Skeletal muscle satellite cell (primary cell): ENCODE measurements at regions not wholly inside any gene's neighbourhood (a gene's known extent, or its start where the extent isn't known, plus 50 kb on each side); places are given as distances from the start of the nearest gene placed in this dataset.

Experiments used
- H3K27me3 ChIP-seq: 2 replicates; pipeline ENCODE4 v1.7.0; 2013; ENCODE audit warnings: low read length; ENCODE audit not compliant: control insufficient read depth, insufficient read depth
- H3K36me3 ChIP-seq: 2 replicates; pipeline ENCODE4 v1.7.0; 2013; ENCODE audit warnings: mild to moderate bottlenecking, control low read depth, low read length; ENCODE audit not compliant: insufficient read depth
- H3K4me1 ChIP-seq: 2 replicates; pipeline ENCODE4 v1.7.0; 2013; ENCODE audit warnings: low read length; ENCODE audit not compliant: control insufficient read depth, insufficient read depth
- H3K4me2 ChIP-seq: 2 replicates; pipeline ENCODE4 v1.7.0; 2013; ENCODE audit warnings: mild to moderate bottlenecking, low read length
- H3K4me3 ChIP-seq: 2 replicates; pipeline ENCODE4 v1.7.0; 2013; ENCODE audit warnings: low read length
- H3K9ac ChIP-seq: 2 replicates; pipeline ENCODE4 v1.7.0; 2013; ENCODE audit warnings: mild to moderate bottlenecking, low read depth, low read length, moderate library complexity
- H3K9me3 ChIP-seq: replicated peaks from 2 replicates; pipeline ENCODE4 v1.7.0; 2013; ENCODE audit warnings: mild to moderate bottlenecking, control low read depth, low read length

- Histone ChIP-seq H3K9ac (no peak overlapping the region), H3K4me3 (no peak overlapping the region), H3K27me3 (no peaks in the 10 kb centered on the region), H3K9me3 (no peaks in the 10 kb centered on the region), H3K4me2 (no peak overlapping the region), H3K36me3 (no peaks in the 10 kb centered on the region), H3K4me1 (no peaks in the 10 kb centered on the region)
Measured at GRCh38 chr18:45231617-45232016, 383.7 kb upstream of the SLC14A2 start.

- H3K27me3 ChIP-seq, result no peaks in the 10 kb centered on the region
- H3K4me3 ChIP-seq, result no peak overlapping the region
- no peaks in the 10 kb centered on the region for H3K36me3 ChIP-seq
- no peaks in the 10 kb centered on the region for H3K9me3 ChIP-seq
- no peak overlapping the region for H3K4me2 ChIP-seq
- H3K9ac ChIP-seq, result no peak overlapping the region
- H3K4me1 ChIP-seq, result no peaks in the 10 kb centered on the region
Measured at GRCh38 chr18:45232061-45232460, 383.2 kb upstream of the SLC14A2 start.

GRCh38 chr18:45236676-45237075 is 378.6 kb upstream of the SLC14A2 start:
- no peaks in the 10 kb centered on the region for H3K36me3 ChIP-seq
- no peak overlapping the region for H3K4me3 ChIP-seq
- H3K27me3 ChIP-seq, result peaks cover 3% of the 10 kb centered on the region
- H3K4me2 ChIP-seq, result no peak overlapping the region
- no peaks in the 10 kb centered on the region for H3K4me1 ChIP-seq
- no peak overlapping the region for H3K9ac ChIP-seq
- no peaks in the 10 kb centered on the region for H3K9me3 ChIP-seq

GRCh38 chr18:45237343-45238098 is 377.8 kb upstream of the SLC14A2 start:
- Histone ChIP-seq H3K4me2 (no peak overlapping the region), H3K27me3 (peaks cover 3% of the 10 kb centered on the region), H3K9ac (no peak overlapping the region), H3K4me3 (no peak overlapping the region), H3K4me1 (no peaks in the 10 kb centered on the region), H3K9me3 (no peaks in the 10 kb centered on the region), H3K36me3 (no peaks in the 10 kb centered on the region)

- Histone ChIP-seq H3K4me1 (no peaks in the 10 kb centered on the region), H3K9ac (no peak overlapping the region), H3K4me2 (no peak overlapping the region)
Measured at GRCh38 chr18:45241271-45241670, 374.0 kb upstream of the SLC14A2 start.

GRCh38 chr18:45241982-45242565 is 373.2 kb upstream of the SLC14A2 start:
- Histone ChIP-seq H3K36me3 (no peaks in the 10 kb centered on the region), H3K9ac (no peak overlapping the region), H3K9me3 (no peaks in the 10 kb centered on the region), H3K4me2 (no peak overlapping the region), H3K27me3 (peaks cover 3% of the 10 kb centered on the region), H3K4me3 (no peak overlapping the region), H3K4me1 (no peaks in the 10 kb centered on the region)

More at GRCh38 chr18:45241271-45241670, 374.0 kb upstream of the SLC14A2 start:
- Histone ChIP-seq H3K4me3 (no peak overlapping the region), H3K36me3 (no peaks in the 10 kb centered on the region), H3K9me3 (no peaks in the 10 kb centered on the region), H3K27me3 (peaks cover 3% of the 10 kb centered on the region)

GRCh38 chr18:45243340-45244110 is 371.8 kb upstream of the SLC14A2 start:
- Histone ChIP-seq H3K9me3 (no peaks in the 10 kb centered on the region), H3K36me3 (no peaks in the 10 kb centered on the region), H3K4me1 (peaks cover 4% of the 10 kb centered on the region), H3K4me2 (no peak overlapping the region), H3K4me3 (no peak overlapping the region), H3K9ac (no peak overlapping the region), H3K27me3 (peaks cover 3% of the 10 kb centered on the region)

GRCh38 chr18:45245091-45245511 is 370.2 kb upstream of the SLC14A2 start:
- Histone ChIP-seq H3K27me3 (no peaks in the 10 kb centered on the region), H3K36me3 (no peaks in the 10 kb centered on the region), H3K4me1 (peaks cover 8% of the 10 kb centered on the region), H3K4me3 (no peak overlapping the region), H3K9me3 (no peaks in the 10 kb centered on the region), H3K4me2 (no peak overlapping the region), H3K9ac (no peak overlapping the region)

GRCh38 chr18:45248240-45248903 is 366.9 kb upstream of the SLC14A2 start:
- Histone ChIP-seq H3K9ac (no peak overlapping the region), H3K27me3 (no peaks in the 10 kb centered on the region), H3K4me1 (peaks cover 8% of the 10 kb centered on the region), H3K4me3 (no peak overlapping the region), H3K9me3 (no peaks in the 10 kb centered on the region), H3K4me2 (no peak overlapping the region), H3K36me3 (no peaks in the 10 kb centered on the region)

- H3K9ac ChIP-seq, result no peak overlapping the region
- H3K4me3 ChIP-seq, result no peak overlapping the region
- no peak overlapping the region for H3K4me2 ChIP-seq
- peaks cover 9% of the 10 kb centered on the region for H3K4me1 ChIP-seq
- no peaks in the 10 kb centered on the region for H3K36me3 ChIP-seq
- H3K27me3 ChIP-seq, result no peaks in the 10 kb centered on the region
- no peaks in the 10 kb centered on the region for H3K9me3 ChIP-seq
Measured at GRCh38 chr18:45249246-45249661, 366.0 kb upstream of the SLC14A2 start.

- H3K4me3 ChIP-seq, result no peak overlapping the region
- H3K9me3 ChIP-seq, result no peaks in the 10 kb centered on the region
- peaks cover 21% of the 10 kb centered on the region for H3K4me1 ChIP-seq
- no peak overlapping the region for H3K9ac ChIP-seq
- H3K4me2 ChIP-seq, result no peak overlapping the region
- no peaks in the 10 kb centered on the region for H3K27me3 ChIP-seq
- H3K36me3 ChIP-seq, result no peaks in the 10 kb centered on the region
Measured at GRCh38 chr18:45250479-45250878, 364.8 kb upstream of the SLC14A2 start.
